ENCODE measurements at regions not wholly inside any gene's neighbourhood (a gene's known extent, or its start where the extent isn't known, plus 50 kb on each side); places are given as distances from the start of the nearest gene placed in this dataset.

DNA sequence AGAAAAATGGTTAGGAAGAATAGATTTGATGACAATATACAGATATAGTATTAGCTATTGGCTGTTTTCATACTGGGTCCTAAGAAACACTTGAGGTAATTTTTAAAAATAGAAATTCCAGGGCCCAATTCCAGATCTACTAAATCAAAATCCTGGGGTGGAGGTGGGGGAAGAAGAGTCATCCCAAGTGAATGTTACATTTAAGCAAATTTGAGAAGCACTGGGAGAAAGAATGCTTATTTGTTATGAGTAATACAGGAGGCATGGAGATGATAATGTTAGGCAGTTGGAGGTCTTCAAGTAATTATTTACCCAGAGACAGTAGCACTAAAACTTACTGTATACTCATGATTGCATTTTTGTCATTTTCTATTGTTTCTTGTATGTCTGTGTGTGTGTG, 93.0 kb upstream of the DAB2 start:
- H3K9me3 Mint-ChIP-seq (ENCODE audit: low read depth): no peaks in the 10 kb centered on the region
- no peak overlapping the region for H3K4me3 Mint-ChIP-seq
- ATAC-seq (no peak), DNase-seq (no peak)
- H3K36me3 Mint-ChIP-seq: no peaks in the 10 kb centered on the region
- no peak overlapping the region for H3K27ac Mint-ChIP-seq
- CTCF ChIA-PET: no interaction called here
- H3K27me3 Mint-ChIP-seq: peaks cover 22% of the 10 kb centered on the region
- H3K4me1 Mint-ChIP-seq: no peaks in the 10 kb centered on the region

DNA sequence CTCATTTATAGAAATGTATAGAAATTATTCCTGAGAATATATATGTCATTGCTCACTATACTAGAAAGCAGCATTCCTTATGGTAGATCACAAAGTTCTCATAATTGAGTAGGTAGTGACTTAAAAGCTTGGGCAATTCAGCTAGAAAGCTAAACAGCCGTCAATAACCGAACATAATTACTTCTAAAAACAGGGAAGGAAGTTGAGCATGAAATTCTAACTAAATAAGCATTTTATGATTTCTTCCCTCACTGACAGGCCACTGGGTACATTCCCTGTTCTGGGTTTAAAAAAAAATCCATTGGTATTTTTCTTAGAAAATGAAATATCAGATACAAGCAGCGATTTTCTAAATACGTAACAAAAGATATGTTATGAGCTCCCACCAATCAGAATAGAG, 91.1 kb upstream of the DAB2 start:
- Mint-ChIP-seq H3K27me3 (peaks cover 12% of the 10 kb centered on the region), H3K9me3 (ENCODE audit: low read depth) (no peaks in the 10 kb centered on the region), H3K4me3 (no peak overlapping the region), H3K4me1 (no peaks in the 10 kb centered on the region), H3K36me3 (no peaks in the 10 kb centered on the region), H3K27ac (no peak overlapping the region)
- CTCF ChIA-PET: interaction anchor here (0.9 kb wide), 1 partner anchor 10 kb away, joined by 3 read pairs; no protein-coding TSS in a partner anchor
- no peak for DNase-seq
- ATAC-seq: no peak

DNA sequence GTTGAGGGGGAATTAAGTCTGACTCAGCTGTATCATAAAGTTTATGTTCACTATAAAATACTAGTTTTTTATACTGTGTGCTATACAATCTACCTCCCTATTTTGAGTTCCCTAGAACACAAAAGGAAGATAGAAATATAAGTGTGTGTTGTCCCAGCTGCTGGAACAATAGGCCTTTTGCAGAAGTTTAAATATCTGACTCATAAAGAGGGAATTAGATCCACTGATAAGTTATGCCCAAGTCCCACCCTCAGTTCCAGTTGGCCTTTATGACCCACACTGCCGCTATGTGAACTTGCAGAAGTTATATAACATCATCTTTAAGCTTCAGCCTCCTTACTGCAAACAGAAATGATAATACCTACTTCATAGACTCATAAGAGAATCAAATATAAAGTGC, 88.5 kb upstream of the DAB2 start:
- H3K9me3 Mint-ChIP-seq (ENCODE audit: low read depth): no peaks in the 10 kb centered on the region
- ATAC-seq (no peak), DNase-seq (no peak)
- H3K27me3 Mint-ChIP-seq: peaks cover 18% of the 10 kb centered on the region
- CTCF ChIA-PET: no interaction called here
- no peaks in the 10 kb centered on the region for H3K4me1 Mint-ChIP-seq
- H3K36me3 Mint-ChIP-seq: no peaks in the 10 kb centered on the region
- no peak overlapping the region for H3K27ac Mint-ChIP-seq
- no peak overlapping the region for H3K4me3 Mint-ChIP-seq

DNA sequence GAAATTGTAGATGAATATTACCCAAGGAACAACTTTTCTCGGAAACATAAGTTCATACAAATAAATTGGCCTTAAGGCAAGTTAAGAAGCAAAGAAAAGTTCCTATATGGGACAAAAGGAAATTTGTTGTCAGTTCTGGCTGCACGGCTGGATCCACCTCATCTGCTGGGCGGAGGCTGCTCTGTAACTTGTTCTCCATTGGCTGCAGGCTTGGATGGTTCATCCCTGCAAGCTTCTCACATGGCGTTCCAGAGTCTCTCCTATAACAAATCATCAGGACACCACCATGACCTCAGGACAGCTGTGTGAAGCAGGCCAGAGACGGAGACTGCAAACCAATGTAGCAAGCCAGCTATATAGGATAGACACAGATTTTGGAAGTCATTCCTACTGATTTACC, 81.4 kb upstream of the DAB2 start:
- Mint-ChIP-seq H3K4me1 (no peaks in the 10 kb centered on the region), H3K4me3 (no peak overlapping the region), H3K27me3 (peaks cover 21% of the 10 kb centered on the region), H3K9me3 (ENCODE audit: low read depth) (no peaks in the 10 kb centered on the region), H3K27ac (no peak overlapping the region), H3K36me3 (no peaks in the 10 kb centered on the region)
- no peak for DNase-seq
- CTCF ChIA-PET: interaction anchor here (1.0 to 1.3 kb wide), 2 partner anchors 10 to 130 kb away, joined by 3 read pairs; no protein-coding TSS in a partner anchor
- ATAC-seq: no peak

- Mint-ChIP-seq H3K9me3 (ENCODE audit: low read depth) (no peaks in the 10 kb centered on the region), H3K4me1 (no peaks in the 10 kb centered on the region), H3K4me3 (no peak overlapping the region), H3K36me3 (no peaks in the 10 kb centered on the region), H3K27me3 (peaks cover 21% of the 10 kb centered on the region), H3K27ac (no peak overlapping the region)
- DNase-seq (no peak), ATAC-seq (no peak)
- CTCF ChIA-PET: interaction anchor here (1.3 kb wide), 1 partner anchor 10 kb away, joined by 3 read pairs; no protein-coding TSS in a partner anchor
These were observed 81.0 kb upstream of the DAB2 start for GRCh38 chr5:39505791-39506190.

GRCh38 chr5:39505363-39505762, 80.6 kb upstream of the DAB2 start:
- Mint-ChIP-seq H3K27me3 (peaks cover 19% of the 10 kb centered on the region), H3K9me3 (ENCODE audit: low read depth) (no peaks in the 10 kb centered on the region), H3K27ac (no peak overlapping the region), H3K36me3 (no peaks in the 10 kb centered on the region), H3K4me1 (no peaks in the 10 kb centered on the region), H3K4me3 (no peak overlapping the region)
- CTCF ChIA-PET: interaction anchor here (1.3 kb wide), 1 partner anchor 11 kb away, joined by 3 read pairs; no protein-coding TSS in a partner anchor
- DNase-seq (no peak), ATAC-seq (no peak)

- no peaks in the 10 kb centered on the region for H3K4me1 Mint-ChIP-seq
- no peak overlapping the region for H3K4me3 Mint-ChIP-seq
- no peak overlapping the region for H3K27ac Mint-ChIP-seq
- no peaks in the 10 kb centered on the region for H3K9me3 Mint-ChIP-seq (ENCODE audit: low read depth)
- H3K36me3 Mint-ChIP-seq: no peaks in the 10 kb centered on the region
- DNase-seq (no peak), ATAC-seq (no peak)
- H3K27me3 Mint-ChIP-seq: peaks cover 19% of the 10 kb centered on the region
- CTCF ChIA-PET: interaction anchor here (1.2 kb wide), 1 partner anchor 128 kb away, joined by 3 read pairs; no protein-coding TSS in a partner anchor
These were observed 78.4 kb upstream of the DAB2 start for GRCh38 chr5:39503155-39503554.

- no peaks in the 10 kb centered on the region for H3K4me1 Mint-ChIP-seq
- H3K36me3 Mint-ChIP-seq: no peaks in the 10 kb centered on the region
- H3K27ac Mint-ChIP-seq: no peak overlapping the region
- no peak overlapping the region for H3K4me3 Mint-ChIP-seq
- ATAC-seq: no peak
- DNase-seq: no peak
- CTCF ChIA-PET: interaction anchor here (1.2 kb wide), 1 partner anchor 127 kb away, joined by 3 read pairs; no protein-coding TSS in a partner anchor
- H3K27me3 Mint-ChIP-seq: peaks cover 22% of the 10 kb centered on the region
- H3K9me3 Mint-ChIP-seq (ENCODE audit: low read depth): no peaks in the 10 kb centered on the region
These were observed 77.9 kb upstream of the DAB2 start for GRCh38 chr5:39502704-39503103.

DNA sequence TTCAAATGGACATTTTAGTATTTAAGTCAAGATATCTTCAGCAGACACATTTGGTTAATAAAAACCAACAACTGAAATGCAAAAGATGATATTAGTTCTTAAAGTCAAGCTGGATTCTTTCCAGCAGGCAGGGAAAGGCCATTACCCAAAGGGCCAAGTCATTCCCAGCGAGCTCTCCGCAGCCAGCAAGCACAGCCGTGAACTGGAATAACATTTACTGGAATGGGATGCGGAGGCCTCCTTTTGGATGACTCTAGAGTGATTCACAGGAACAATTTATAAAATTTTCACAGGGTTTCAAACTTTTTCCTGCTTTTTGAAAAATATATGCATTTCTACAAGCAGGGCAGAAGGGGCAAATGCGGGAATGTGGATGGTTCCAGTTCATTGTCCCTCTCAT, 76.6 kb upstream of the DAB2 start:
- Mint-ChIP-seq H3K27ac (no peak overlapping the region), H3K4me3 (no peak overlapping the region), H3K9me3 (ENCODE audit: low read depth) (no peaks in the 10 kb centered on the region), H3K27me3 (peaks cover 16% of the 10 kb centered on the region), H3K4me1 (no peaks in the 10 kb centered on the region), H3K36me3 (no peaks in the 10 kb centered on the region)
- DNase-seq (no peak), ATAC-seq (no peak)
- CTCF ChIA-PET: no interaction called here

GRCh38 chr5:39500551-39501175, 75.9 kb upstream of the DAB2 start:
- no peak overlapping the region for H3K4me3 Mint-ChIP-seq
- no peaks in the 10 kb centered on the region for H3K36me3 Mint-ChIP-seq
- CTCF ChIA-PET: no interaction called here
- ATAC-seq (no peak), DNase-seq (no peak)
- peaks cover 16% of the 10 kb centered on the region for H3K27me3 Mint-ChIP-seq
- no peak overlapping the region for H3K27ac Mint-ChIP-seq
- H3K9me3 Mint-ChIP-seq (ENCODE audit: low read depth): no peaks in the 10 kb centered on the region
- no peaks in the 10 kb centered on the region for H3K4me1 Mint-ChIP-seq

GRCh38 chr5:39498278-39498952, 73.6 kb upstream of the DAB2 start:
- H3K27me3 Mint-ChIP-seq: peaks cover 8% of the 10 kb centered on the region
- no peak overlapping the region for H3K27ac Mint-ChIP-seq
- ATAC-seq (no peak), DNase-seq (no peak)
- H3K4me3 Mint-ChIP-seq: no peak overlapping the region
- no peaks in the 10 kb centered on the region for H3K9me3 Mint-ChIP-seq (ENCODE audit: low read depth)
- CTCF ChIA-PET: no interaction called here
- no peaks in the 10 kb centered on the region for H3K4me1 Mint-ChIP-seq
- H3K36me3 Mint-ChIP-seq: no peaks in the 10 kb centered on the region

- CTCF ChIA-PET: no interaction called here
- Mint-ChIP-seq H3K27ac (no peak overlapping the region), H3K36me3 (no peaks in the 10 kb centered on the region), H3K4me1 (no peaks in the 10 kb centered on the region), H3K4me3 (no peak overlapping the region), H3K9me3 (ENCODE audit: low read depth) (no peaks in the 10 kb centered on the region), H3K27me3 (peaks cover 9% of the 10 kb centered on the region)
- DNase-seq (no peak), ATAC-seq (no peak)
These were observed 72.5 kb upstream of the DAB2 start for GRCh38 chr5:39497322-39497721.

DNA sequence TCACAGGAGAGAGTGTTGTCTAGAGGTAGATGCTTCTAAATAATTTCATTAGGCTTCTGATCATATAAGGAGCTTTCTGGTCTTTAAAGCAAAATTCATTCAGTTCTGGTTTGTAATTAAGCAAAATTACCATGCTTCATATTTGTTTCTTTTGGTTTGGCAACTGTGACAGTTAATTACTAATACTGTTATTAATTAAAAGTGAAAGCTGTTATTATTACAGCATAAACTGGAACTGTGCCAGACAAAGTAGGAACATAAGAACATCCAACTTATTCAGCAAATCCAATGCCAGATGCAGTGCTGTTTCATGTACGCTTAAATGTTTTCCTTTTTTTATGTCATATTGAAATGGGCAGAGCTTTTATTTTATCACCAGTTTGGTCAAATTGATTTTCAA, 70.4 kb upstream of the DAB2 start:
- Mint-ChIP-seq H3K9me3 (ENCODE audit: low read depth) (no peaks in the 10 kb centered on the region), H3K36me3 (no peaks in the 10 kb centered on the region), H3K4me1 (no peaks in the 10 kb centered on the region), H3K27ac (no peak overlapping the region), H3K4me3 (no peak overlapping the region), H3K27me3 (peaks cover 17% of the 10 kb centered on the region)
- CTCF ChIA-PET: no interaction called here
- no peak for ATAC-seq
- DNase-seq: no peak

GRCh38 chr5:39494534-39494933, 69.8 kb upstream of the DAB2 start:
- no peaks in the 10 kb centered on the region for H3K36me3 Mint-ChIP-seq
- CTCF ChIA-PET: no interaction called here
- ATAC-seq (no peak), DNase-seq (no peak)
- no peak overlapping the region for H3K27ac Mint-ChIP-seq
- H3K9me3 Mint-ChIP-seq (ENCODE audit: low read depth): no peaks in the 10 kb centered on the region
- no peaks in the 10 kb centered on the region for H3K4me1 Mint-ChIP-seq
- H3K4me3 Mint-ChIP-seq: no peak overlapping the region
- peaks cover 17% of the 10 kb centered on the region for H3K27me3 Mint-ChIP-seq

All from activated CD8-positive, alpha-beta memory T cell treated with anti-CD3 and anti-CD28 coated beads, Interleukin-2, amount 10 ng/mL, durations not matched to agents 7 days and 5 days (primary cell).